DOHH2 (cell line): ENCODE measurements at regions not wholly inside any gene's neighbourhood (a gene's known extent, or its start where the extent isn't known, plus 50 kb on each side); places are given as distances from the start of the nearest gene placed in this dataset.
"Not testable (repeated sequence)": the region's sequence is repeated elsewhere in the genome, so short reads cannot be mapped to it uniquely, and the experiment has no call there.

Source experiments
- H3F3A ChIP-seq: fragments of 200-600 bp; sonication (generic), shearing (Covaris generic); 2 replicates; pipeline ENCODE4 v1.6.0; 2016; ENCODE audit warnings: antibody characterized with exemption, mild to moderate bottlenecking; ENCODE audit not compliant: control insufficient read depth, insufficient read depth
- H3K27ac ChIP-seq: fragments of 200-600 bp; sonication (generic); 2 replicates; pipeline ENCODE4 v1.5.1; 2014; ENCODE audit warnings: low read depth, mild to moderate bottlenecking, low read length, moderate library complexity
- H3K27me3 ChIP-seq: fragments of 200-600 bp; sonication (generic); 2 replicates; pipeline ENCODE4 v1.6.1; 2014; ENCODE audit warnings: mild to moderate bottlenecking, low read length, mixed read lengths; ENCODE audit not compliant: control insufficient read depth
- H3K36me3 ChIP-seq: fragments of 200-600 bp; sonication (generic); 2 replicates; pipeline ENCODE4 v1.6.1; 2014; ENCODE audit warnings: mild to moderate bottlenecking, low read length, moderate library complexity, mixed read lengths; ENCODE audit not compliant: control insufficient read depth
- H3K4me1 ChIP-seq: fragments of 200-600 bp; sonication (generic); 2 replicates; pipeline ENCODE4 v1.6.1; 2014; ENCODE audit warnings: mild to moderate bottlenecking, low read length, mixed read lengths; ENCODE audit not compliant: control insufficient read depth
- H3K4me2 ChIP-seq: fragments of 200-600 bp; sonication (generic); 2 replicates; pipeline ENCODE4 v1.6.0; 2014; ENCODE audit warnings: mild to moderate bottlenecking, low read length, moderate library complexity
- H3K4me3 ChIP-seq: fragments of 200-600 bp; sonication (generic); 2 replicates; pipeline ENCODE4 v1.5.1; 2014; ENCODE audit warnings: mild to moderate bottlenecking, low read length, mixed read lengths
- H3K79me2 ChIP-seq: fragments of 200-600 bp; sonication (generic); 2 replicates; pipeline ENCODE4 v1.6.1; 2014; ENCODE audit warnings: mild to moderate bottlenecking, low read length, mixed read lengths; ENCODE audit not compliant: control insufficient read depth
- H3K9me2 ChIP-seq: fragments of 200-600 bp; sonication (generic); replicated peaks from 2 replicates; pipeline ENCODE4 v1.6.1; 2014; ENCODE audit warnings: mild to moderate bottlenecking, low read length, mixed read lengths; ENCODE audit not compliant: control insufficient read depth
- H3K9me3 ChIP-seq: fragments of 200-600 bp; sonication (generic); 2 replicates; pipeline ENCODE4 v1.6.1; 2014; ENCODE audit warnings: antibody characterized with exemption, low read length, mixed read lengths; ENCODE audit not compliant: control insufficient read depth, insufficient read depth
- H4K20me1 ChIP-seq: fragments of 200-600 bp; sonication (generic); 2 replicates; pipeline ENCODE4 v1.6.0; 2014; ENCODE audit warnings: low read depth, mild to moderate bottlenecking, antibody characterized with exemption, low read length, moderate library complexity; ENCODE audit not compliant: control insufficient read depth, insufficient read depth
- CTCF ChIP-seq: fragments of 200-600 bp; sonication (generic); IDR thresholded peaks from one replicate; pipeline ENCODE4 v1.5.1; 2014; ENCODE audit warnings: antibody characterized with exemption, mild to moderate bottlenecking, low read depth, low read length; ENCODE audit not compliant: poor library complexity, severe bottlenecking
- EZH2phosphoT487 ChIP-seq: fragments of 200-600 bp; sonication (generic); IDR thresholded peaks from 2 replicates; pipeline ENCODE4 v1.6.1; 2017; ENCODE audit warnings: borderline replicate concordance, mild to moderate bottlenecking, antibody characterized with exemption, low read length, moderate library complexity, mixed read lengths

- no peaks in the 10 kb centered on the region for H3K36me3 ChIP-seq
- no peaks in the 10 kb centered on the region for H3K27me3 ChIP-seq
- H3K9me3 ChIP-seq: no peaks in the 10 kb centered on the region
- H3K4me3 ChIP-seq: no peak overlapping the region
- no peak overlapping the region for H3K4me2 ChIP-seq
- TF ChIP-seq CTCF (no peak), EZH2phosphoT487 (no peak)
- no peak overlapping the region for H3K27ac ChIP-seq
- H4K20me1 ChIP-seq: no peaks in the 10 kb centered on the region
- no peaks in the 10 kb centered on the region for H3K9me2 ChIP-seq
- no peaks in the 10 kb centered on the region for H3K79me2 ChIP-seq
- peaks cover 27% of the 10 kb centered on the region for H3K4me1 ChIP-seq
- no peaks in the 10 kb centered on the region for H3F3A ChIP-seq
These were observed 106.2 kb downstream of the IGLL1 start for GRCh38 chr22:23473901-23474300.

- not testable (repeated sequence) for H3K27me3 ChIP-seq, H3K36me3 ChIP-seq, H4K20me1 ChIP-seq, H3K9me2 ChIP-seq, H3K27ac ChIP-seq, H3K4me3 ChIP-seq, H3K9me3 ChIP-seq, H3F3A ChIP-seq, H3K79me2 ChIP-seq
- H3K4me1 ChIP-seq: peaks cover 18% of the 10 kb centered on the region
- 0 out of 2 replicates have a peak overlapping the region, but pooled peaks have one; percentile 30 for H3K4me2 ChIP-seq
These were observed 107.7 kb downstream of the IGLL1 start for GRCh38 chr22:23472376-23472775.

GRCh38 chr22:23471698-23472097 lies 108.4 kb downstream of the IGLL1 start:
- H3K9me3 ChIP-seq: no peaks in the 10 kb centered on the region
- peaks cover 18% of the 10 kb centered on the region for H3K4me1 ChIP-seq
- H3K27me3 ChIP-seq: no peaks in the 10 kb centered on the region
- TF ChIP-seq CTCF (no peak), EZH2phosphoT487 (no peak)
- no peak overlapping the region for H3K27ac ChIP-seq
- H3K9me2 ChIP-seq: no peaks in the 10 kb centered on the region
- no peaks in the 10 kb centered on the region for H3K79me2 ChIP-seq
- H3K4me2 ChIP-seq: no peak overlapping the region
- H3K4me3 ChIP-seq: no peak overlapping the region
- H4K20me1 ChIP-seq: no peaks in the 10 kb centered on the region
- H3F3A ChIP-seq: no peaks in the 10 kb centered on the region
- no peaks in the 10 kb centered on the region for H3K36me3 ChIP-seq

GRCh38 chr22:23470811-23471389 lies 109.2 kb downstream of the IGLL1 start:
- H3K4me2 ChIP-seq: no peak overlapping the region
- no peaks in the 10 kb centered on the region for H3K36me3 ChIP-seq
- no peaks in the 10 kb centered on the region for H3F3A ChIP-seq
- H3K4me3 ChIP-seq: no peak overlapping the region
- no peaks in the 10 kb centered on the region for H3K27me3 ChIP-seq
- H3K27ac ChIP-seq: no peak overlapping the region
- H3K9me2 ChIP-seq: no peaks in the 10 kb centered on the region
- no peaks in the 10 kb centered on the region for H3K9me3 ChIP-seq
- peaks cover 18% of the 10 kb centered on the region for H3K4me1 ChIP-seq
- no peak for TF ChIP-seq EZH2phosphoT487
- no peak for TF ChIP-seq CTCF
- H3K79me2 ChIP-seq: no peaks in the 10 kb centered on the region
- no peaks in the 10 kb centered on the region for H4K20me1 ChIP-seq
